K562 (cell line): ENCODE measurements at regions not wholly inside any gene's neighbourhood (a gene's known extent, or its start where the extent isn't known, plus 50 kb on each side); places are given as distances from the start of the nearest gene placed in this dataset.

Experiments
- ATF4 ChIP-seq: fragments of 450-650 bp; formaldehyde crosslinking; IDR thresholded peaks from 2 replicates; pipeline ENCODE4 v1.4.0; 2022; ENCODE audit warnings: mild to moderate bottlenecking, moderate library complexity
- CHAMP1 ChIP-seq: fragments of 450-650 bp; IDR thresholded peaks from 2 replicates; pipeline ENCODE4 v1.6.1; 2016; ENCODE audit warnings: mild to moderate bottlenecking
- DPF2 ChIP-seq: fragments of 450-650 bp; IDR thresholded peaks from 2 replicates; pipeline ENCODE4 v1.6.1; 2016
- EGR1 ChIP-seq: fragments of 450-650 bp; conservative IDR thresholded peaks from 2 replicates; pipeline ENCODE4 v1.6.1; 2017; ENCODE audit warnings: mild to moderate bottlenecking
- FOS ChIP-seq: IDR thresholded peaks from 3 replicates; pipeline ENCODE4 v1.6.1; 2011; ENCODE audit not compliant: insufficient read length; ENCODE audit errors: extremely low read depth
- IRF2 ChIP-seq: sonication (generic); formaldehyde crosslinking; IDR thresholded peaks from 2 replicates; pipeline ENCODE4 v1.8.1; 2022; ENCODE audit warnings: mild to moderate bottlenecking, missing genetic modification reagents
- L3MBTL2 ChIP-seq: fragments of 450-650 bp; IDR thresholded peaks from 2 replicates; pipeline ENCODE4 v1.6.1; 2016; ENCODE audit warnings: mild to moderate bottlenecking, moderate library complexity
- LARP7 ChIP-seq: fragments of 450-650 bp; IDR thresholded peaks from 2 replicates; pipeline ENCODE4 v1.6.1; 2016
- NFATC3 ChIP-seq: fragments of 450-650 bp; IDR thresholded peaks from 2 replicates; pipeline ENCODE4 v1.6.1; 2017; ENCODE audit warnings: mild to moderate bottlenecking
- PCBP1 ChIP-seq: fragments of 200-400 bp; formaldehyde crosslinking; IDR thresholded peaks from 2 replicates; pipeline ENCODE4 v1.6.1; 2018; ENCODE audit warnings: mild to moderate bottlenecking, low read depth, low read length; ENCODE audit not compliant: poor library complexity, severe bottlenecking
- POLR2AphosphoS5 ChIP-seq: IDR thresholded peaks from 2 replicates; pipeline ENCODE4 v1.6.1; 2011; ENCODE audit warnings: mild to moderate bottlenecking, low read depth, low read length, moderate library complexity; ENCODE audit not compliant: control insufficient read depth, insufficient read depth
- RUNX1 ChIP-seq: sonication (generic); IDR thresholded peaks from 2 replicates; pipeline ENCODE4 v1.6.1; 2016; ENCODE audit warnings: antibody characterized with exemption, low read depth
- SMARCA4 ChIP-seq: fragments of 450-650 bp; IDR thresholded peaks from 2 replicates; pipeline ENCODE4 v1.6.1; 2016
- TAL1 ChIP-seq: fragments of 450-650 bp; IDR thresholded peaks from 2 replicates; pipeline ENCODE4 v1.6.1; 2016; ENCODE audit warnings: mild to moderate bottlenecking
- U2AF1 ChIP-seq: fragments of 200-400 bp; formaldehyde crosslinking; optimal IDR thresholded peaks from 2 replicates; pipeline ENCODE3; 2017; ENCODE audit warnings: mild to moderate bottlenecking, low read depth, low read length, moderate library complexity
- ZFX ChIP-seq: sonication (generic); formaldehyde crosslinking; IDR thresholded peaks from 2 replicates; pipeline ENCODE4 v1.8.0; 2022; ENCODE audit warnings: mild to moderate bottlenecking, missing genetic modification reagents, moderate library complexity
- ZKSCAN1 ChIP-seq: fragments of 150-350 bp; IDR thresholded peaks from 2 replicates; pipeline ENCODE4 v1.6.1; 2016; ENCODE audit warnings: low read depth, low read length
- ZNF277 ChIP-seq: fragments of 250-450 bp; sonication (Bioruptor Pico); IDR thresholded peaks from 2 replicates; pipeline ENCODE4 v1.8.0; 2022; ENCODE audit warnings: inconsistent platforms, mild to moderate bottlenecking, moderate library complexity, borderline replicate concordance
- ZNF384 ChIP-seq: IDR thresholded peaks from 2 replicates; pipeline ENCODE4 v1.6.1; 2012; ENCODE audit warnings: low read depth, low read length, improper control_type of control experiment
- ZNF507 ChIP-seq: conservative IDR thresholded peaks from 2 replicates; pipeline ENCODE4 v1.6.1; 2017; ENCODE audit warnings: missing genetic modification characterization, missing compliant biosample characterization
- TF ChIP-seq, protein P1 (sequence below): fragments of 250-450 bp; sonication (Bioruptor Pico); IDR thresholded peaks from 2 replicates; pipeline ENCODE4 v1.5.0; 2021
- TF ChIP-seq, protein P2 (sequence below): sonication (generic); formaldehyde crosslinking; IDR thresholded peaks from 2 replicates; pipeline ENCODE4 v1.8.0; 2023; ENCODE audit warnings: mild to moderate bottlenecking, missing genetic modification reagents

DNA sequence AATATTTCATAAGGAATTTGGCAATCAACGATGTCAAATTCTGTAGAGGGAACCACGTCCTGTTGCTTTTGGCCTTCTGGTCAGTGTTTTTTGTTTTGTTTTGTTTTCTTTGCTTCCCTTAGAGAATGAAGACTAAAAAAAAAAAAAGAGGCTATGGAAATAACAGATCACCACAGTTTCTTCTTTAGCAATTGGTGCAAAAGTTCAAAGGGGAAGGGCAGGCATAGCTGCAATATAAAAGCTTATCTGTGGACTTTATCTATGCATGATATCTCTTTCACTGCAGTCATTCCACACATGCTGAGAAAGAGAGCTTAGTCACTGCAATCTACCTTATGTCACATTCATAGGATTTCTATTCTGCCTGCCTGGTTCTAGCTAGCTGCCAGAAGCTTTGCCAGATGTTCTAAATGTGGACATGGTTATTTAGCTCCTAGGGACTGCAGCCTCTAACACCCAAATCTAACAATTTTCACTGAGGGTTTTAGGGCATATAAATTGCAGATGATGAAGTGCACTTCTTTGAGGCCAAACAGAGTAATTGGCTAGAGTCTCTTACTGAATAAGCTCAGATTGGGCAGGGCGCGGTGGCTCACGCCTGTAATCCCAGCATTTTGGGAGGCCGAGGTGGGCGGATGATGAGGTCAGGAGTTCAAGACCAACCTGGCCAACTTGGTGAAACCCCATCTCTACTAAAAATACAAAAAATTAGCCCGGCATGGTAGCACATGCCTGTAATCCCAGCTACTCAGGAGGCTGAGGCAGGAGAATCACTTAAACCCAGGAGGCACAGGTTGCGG lies 637.2 kb downstream of the NTRK3 start (continued):
- peak; percentile 59; the same call in 1 of the 2 replicates for TF ChIP-seq POLR2AphosphoS5
- peak; percentile 87 for TF ChIP-seq DPF2
- TF ChIP-seq PCBP1: no peak
- TF ChIP-seq L3MBTL2: 0 out of 2 replicates have a peak, but pooled peaks have one; percentile 17
- TF ChIP-seq IRF2 (CRISPR knock-in tag): no peak
- TF ChIP-seq SMARCA4: peak; percentile 79
- TF ChIP-seq ZFX (CRISPR knock-in tag): no peak
- TF ChIP-seq FOS: no peak
- TF ChIP-seq EGR1: 0 out of 2 replicates have a peak, but pooled peaks have one; percentile 31
- TF ChIP-seq ATF4 (CRISPR knock-in tag): no peak
- TF ChIP-seq ZNF277: no peak
- TF ChIP-seq CHAMP1: no peak
- TF ChIP-seq ZNF507 (tag): no peak
- TF ChIP-seq, protein P1, sequence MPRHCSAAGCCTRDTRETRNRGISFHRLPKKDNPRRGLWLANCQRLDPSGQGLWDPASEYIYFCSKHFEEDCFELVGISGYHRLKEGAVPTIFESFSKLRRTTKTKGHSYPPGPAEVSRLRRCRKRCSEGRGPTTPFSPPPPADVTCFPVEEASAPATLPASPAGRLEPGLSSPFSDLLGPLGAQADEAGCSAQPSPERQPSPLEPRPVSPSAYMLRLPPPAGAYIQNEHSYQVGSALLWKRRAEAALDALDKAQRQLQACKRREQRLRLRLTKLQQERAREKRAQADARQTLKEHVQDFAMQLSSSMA (CRISPR knock-in tag): no peak
- TF ChIP-seq LARP7: no peak
- 0 out of 2 replicates have a peak, but pooled peaks have one; percentile 28 for TF ChIP-seq ZKSCAN1
- TF ChIP-seq ZNF384: no peak
- TF ChIP-seq NFATC3: peak; percentile 74
- no peak for TF ChIP-seq RUNX1
- TF ChIP-seq, protein P2, sequence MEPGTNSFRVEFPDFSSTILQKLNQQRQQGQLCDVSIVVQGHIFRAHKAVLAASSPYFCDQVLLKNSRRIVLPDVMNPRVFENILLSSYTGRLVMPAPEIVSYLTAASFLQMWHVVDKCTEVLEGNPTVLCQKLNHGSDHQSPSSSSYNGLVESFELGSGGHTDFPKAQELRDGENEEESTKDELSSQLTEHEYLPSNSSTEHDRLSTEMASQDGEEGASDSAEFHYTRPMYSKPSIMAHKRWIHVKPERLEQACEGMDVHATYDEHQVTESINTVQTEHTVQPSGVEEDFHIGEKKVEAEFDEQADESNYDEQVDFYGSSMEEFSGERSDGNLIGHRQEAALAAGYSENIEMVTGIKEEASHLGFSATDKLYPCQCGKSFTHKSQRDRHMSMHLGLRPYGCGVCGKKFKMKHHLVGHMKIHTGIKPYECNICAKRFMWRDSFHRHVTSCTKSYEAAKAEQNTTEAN (CRISPR knock-in tag): no peak
- TF ChIP-seq TAL1: peak; percentile 63; the same call in 1 of the 2 replicates
- TF ChIP-seq U2AF1: no peak
